Motor neuron (in vitro differentiated cells): ENCODE measurements at regions not wholly inside any gene's neighbourhood (a gene's known extent, or its start where the extent isn't known, plus 50 kb on each side); places are given as distances from the start of the nearest gene placed in this dataset.

ENCODE experiments used
- ATAC-seq, 8 experiments: fragments of 200-7000 bp; cut with Tn5 transposase; replicated peaks in 6 of 8; 2 replicates each; pipeline ENCODE4 v1.8.0; 2021; ENCODE audit warnings: mild to moderate bottlenecking in 8 of 8, moderate library complexity in 8 of 8
- H3K27ac ChIP-seq, 2 donors: fragments of 250-450 bp; sonication (Bioruptor Pico); 2 replicates each; pipeline ENCODE4 v1.9.0; 2021; ENCODE audit warnings: antibody characterized with exemption in 2 of 2, mild to moderate bottlenecking in 2 of 2, moderate library complexity in 1 of 2
- H3K4me1 ChIP-seq, 2 donors: fragments of 250-450 bp; sonication (Bioruptor Pico); replicated peaks in 1 of 2; 2 replicates each; pipeline ENCODE4 v1.6.1; 2021; ENCODE audit warnings: antibody characterized with exemption in 2 of 2, mild to moderate bottlenecking in 2 of 2, moderate library complexity in 1 of 2
- H3K4me3 ChIP-seq, 5 donors: fragments of 250-450 bp; sonication (Bioruptor Pico); 2 replicates each; pipeline ENCODE4 v1.9.0; 2021; ENCODE audit warnings: antibody characterized with exemption in 5 of 5, mild to moderate bottlenecking in 5 of 5, moderate library complexity in 4 of 5
- WGBS, 10 experiments: fragments of 450-650 bp; shearing (Covaris generic); methylation state at CpG; one replicate each; pipeline ENCODE4 v1.0.0; 2022; 5-methylcytosine and 5-hydroxymethylcytosine counted together
- in situ Hi-C, 9 experiments: fragments of 400-800 bp; cut with MboI; loops; one replicate each; pipeline ENCODE4 v1.15.0; 2021; ENCODE audit warnings: low sequenced_read_pairs in 9 of 9, low pct_unique_long_range_greater_than_20kb in 2 of 9; ENCODE audit not compliant: unreplicated experiment in 9 of 9

DNA sequence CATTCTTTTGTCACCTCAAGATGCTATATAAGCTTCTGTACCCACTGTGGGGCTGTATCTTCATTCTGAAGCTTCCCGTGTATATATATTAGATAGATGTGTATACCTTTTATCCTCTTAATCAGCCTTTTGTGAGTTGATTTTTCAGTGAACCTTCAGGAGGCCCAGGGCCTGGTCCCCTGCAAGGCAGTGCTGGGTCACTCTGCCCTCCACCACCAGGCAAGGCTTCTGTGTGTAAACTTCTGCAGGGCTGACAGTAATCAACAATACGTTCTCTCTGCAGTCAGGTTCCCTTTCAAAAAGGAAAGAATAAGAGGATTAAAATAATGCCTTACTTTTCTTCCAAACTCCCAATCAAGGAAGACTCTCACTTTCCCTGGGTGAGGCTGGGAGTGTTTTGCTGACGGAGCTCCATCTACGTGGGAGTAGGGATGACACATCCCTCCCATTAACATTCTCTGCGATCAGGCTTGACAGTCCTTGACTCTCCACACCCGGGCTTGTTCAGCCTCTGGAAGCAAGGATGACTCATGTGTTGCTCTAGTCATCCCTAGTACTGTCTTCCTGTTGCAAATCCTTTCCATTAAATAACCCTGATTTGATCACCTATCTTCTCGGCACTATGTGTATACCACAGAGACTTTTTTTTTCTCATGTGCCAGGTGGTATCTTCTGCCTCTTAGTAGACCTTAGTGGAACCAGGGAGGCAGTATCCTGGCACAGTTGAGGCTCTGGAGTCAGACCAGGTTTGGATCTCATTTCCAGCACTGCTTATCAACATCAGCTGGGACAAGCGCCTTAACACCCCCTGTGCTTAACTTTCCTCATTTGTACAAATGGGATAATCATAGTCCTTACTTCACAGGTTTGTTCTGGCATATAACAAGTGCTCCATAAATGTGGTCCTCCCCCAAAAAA, 70.3 kb upstream of the KCNK1 start:
- peak; percentile 78 to 100 (median 100) for ATAC-seq
- no peak overlapping the region for H3K4me3 ChIP-seq
- in situ Hi-C loops, result no loop called here
- peaks cover 3% of the 10 kb centered on the region in 2 donors for H3K4me1 ChIP-seq
- no peak overlapping the region for H3K27ac ChIP-seq
- WGBS, 10 experiments, result 0 to 100% (median 46%) methylated on average over 1 to 8 of the region's 8 CpGs; no CpG with 5 or more reads in 1 of the 10 experiments

DNA sequence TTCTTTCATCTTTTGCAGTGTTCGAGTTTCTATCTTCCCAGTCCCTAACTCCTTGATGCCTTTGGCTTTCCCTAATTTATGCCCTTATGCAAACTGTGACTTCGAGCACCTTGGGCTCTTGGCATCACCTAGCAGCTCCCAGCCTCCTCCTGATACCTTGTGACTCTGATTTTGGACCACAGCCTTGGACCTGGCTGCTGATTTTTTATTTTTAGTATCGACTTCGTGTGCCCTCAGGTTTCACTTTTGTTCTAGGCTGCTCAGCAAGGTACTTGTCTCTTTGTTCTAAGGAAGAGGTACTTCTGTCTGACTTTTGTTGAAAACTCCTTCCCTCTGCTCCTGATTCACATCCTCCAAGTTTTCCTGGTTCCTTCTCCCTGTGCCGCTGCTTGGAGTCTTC, 69.6 kb upstream of the KCNK1 start:
- Histone ChIP-seq H3K4me3 (no peak overlapping the region), H3K4me1 (peaks cover 3 to 6% of the 10 kb centered on the region in 2 donors), H3K27ac (no peak overlapping the region)
- ATAC-seq, result no peak
- in situ Hi-C loops, result no loop called here
- WGBS, 10 experiments, result 40 to 100% (median 82%) methylated on average over 1 to 5 of the region's 5 CpGs; no CpG with 5 or more reads in 1 of the 10 experiments

DNA sequence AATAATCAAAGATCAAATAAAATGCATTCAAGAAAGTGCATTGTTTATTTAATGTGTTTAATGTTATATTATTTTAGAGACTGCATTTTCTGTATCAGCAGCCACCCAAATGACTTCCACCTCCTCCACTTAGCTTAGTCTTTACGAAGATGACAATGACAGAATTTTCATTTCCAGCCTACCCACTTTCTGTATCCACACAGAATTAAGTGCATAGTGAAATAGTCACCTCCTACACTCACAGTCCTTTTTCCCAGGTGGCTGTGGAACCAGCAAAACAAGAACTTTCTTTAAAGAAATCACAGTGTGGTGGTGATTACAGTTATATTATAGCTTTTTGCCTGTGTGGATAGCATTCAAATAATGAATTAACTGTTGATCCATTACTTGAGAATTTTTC, 66.2 kb upstream of the KCNK1 start:
- Histone ChIP-seq H3K4me1 (peaks cover 3 to 6% of the 10 kb centered on the region in 2 donors), H3K27ac (no peak overlapping the region)
- WGBS, 10 experiments, result 0 to 100% (median 60%) methylated on average over 1 of the region's 1 CpG; no CpG with 5 or more reads in 1 of the 10 experiments

DNA sequence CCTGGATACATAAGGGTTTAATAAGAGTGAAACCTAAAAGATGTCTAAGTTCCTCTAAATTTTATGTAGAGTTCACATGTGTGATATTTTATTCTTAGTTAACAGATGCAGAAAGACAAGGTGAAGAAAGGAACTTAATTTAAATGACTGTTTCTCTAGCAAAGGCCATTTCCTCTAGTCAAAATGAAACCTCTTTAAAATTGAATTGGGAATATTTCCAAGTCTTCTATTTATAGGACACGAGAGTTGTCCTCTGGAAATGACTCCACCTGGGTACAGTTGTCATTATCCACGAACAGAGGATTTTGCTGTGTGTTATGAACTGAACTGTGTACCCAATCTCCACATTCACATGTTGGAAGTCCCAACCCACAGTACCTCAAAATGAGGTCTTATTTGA, 64.5 kb upstream of the KCNK1 start:
- no peak overlapping the region for H3K4me3 ChIP-seq
- 0 to 66% (median 35%) methylated on average over 1 to 2 of the region's 2 CpGs; no CpG with 5 or more reads in 3 of the 10 experiments for WGBS, 10 experiments
- no peak for ATAC-seq
- H3K27ac ChIP-seq, result no peak overlapping the region
- H3K4me1 ChIP-seq, result peaks cover 3% of the 10 kb centered on the region in 2 donors
- in situ Hi-C loops, result no loop called here

More for the DNA sequence above, 66.2 kb upstream of the KCNK1 start:
- no peak for ATAC-seq
- in situ Hi-C loops, result no loop called here
- no peak overlapping the region for H3K4me3 ChIP-seq

DNA sequence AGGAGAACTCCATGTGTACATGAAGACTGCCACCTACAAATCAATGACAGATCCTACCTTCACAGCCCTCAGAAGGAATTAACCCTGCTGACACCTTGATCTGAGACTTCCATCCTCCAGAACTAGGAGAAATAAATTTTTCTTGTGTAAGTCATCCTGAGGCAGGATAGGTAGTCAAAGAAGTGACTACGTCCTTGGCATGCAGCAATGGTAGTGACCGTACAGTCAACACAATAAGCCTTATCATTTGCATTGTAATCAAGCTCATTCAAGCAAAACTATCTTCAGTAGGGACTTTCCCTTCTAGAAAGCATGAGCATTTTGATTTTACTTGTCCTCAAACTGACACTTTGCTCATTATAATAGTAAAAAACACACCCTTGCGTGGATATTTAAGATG, 64.0 kb upstream of the KCNK1 start:
- WGBS, 10 experiments, result 51 to 100% (median 85%) methylated on average over 1 to 3 of the region's 3 CpGs; no CpG with 5 or more reads in 1 of the 10 experiments
- Histone ChIP-seq H3K27ac (no peak overlapping the region), H3K4me1 (peaks cover 3% of the 10 kb centered on the region in 2 donors), H3K4me3 (no peak overlapping the region)
- in situ Hi-C loops, result no loop called here
- no peak for ATAC-seq

DNA sequence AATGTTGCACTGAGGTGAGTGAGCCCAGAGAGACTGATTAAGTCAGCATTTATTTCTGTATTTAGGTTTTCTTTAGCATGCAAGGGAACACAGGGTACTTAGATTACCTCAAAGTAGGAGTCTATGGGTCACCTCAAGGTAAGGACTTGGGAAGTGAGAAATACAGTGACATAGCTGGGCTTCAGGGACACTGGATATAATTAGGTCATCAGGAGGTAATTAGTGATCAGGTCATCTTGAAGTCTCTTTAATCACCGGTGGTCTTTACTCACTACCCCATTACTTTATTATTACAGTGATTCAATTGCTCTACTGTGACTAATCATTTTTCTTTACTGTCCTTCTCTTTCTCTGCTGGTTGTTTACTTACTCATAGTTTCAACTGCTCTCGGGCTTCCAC, 59.9 kb upstream of the KCNK1 start:
- Histone ChIP-seq H3K4me3 (no peak overlapping the region), H3K27ac (no peak overlapping the region), H3K4me1 (peaks cover 0 to under 1% of the 10 kb centered on the region in 2 donors)
- WGBS, 10 experiments, result 0 to 75% (median 67%) methylated on average over 1 to 2 of the region's 2 CpGs; no CpG with 5 or more reads in 1 of the 10 experiments
- in situ Hi-C loops, result no loop called here
- ATAC-seq, result peak in 2 of 8 experiments; percentile 16 to 83

DNA sequence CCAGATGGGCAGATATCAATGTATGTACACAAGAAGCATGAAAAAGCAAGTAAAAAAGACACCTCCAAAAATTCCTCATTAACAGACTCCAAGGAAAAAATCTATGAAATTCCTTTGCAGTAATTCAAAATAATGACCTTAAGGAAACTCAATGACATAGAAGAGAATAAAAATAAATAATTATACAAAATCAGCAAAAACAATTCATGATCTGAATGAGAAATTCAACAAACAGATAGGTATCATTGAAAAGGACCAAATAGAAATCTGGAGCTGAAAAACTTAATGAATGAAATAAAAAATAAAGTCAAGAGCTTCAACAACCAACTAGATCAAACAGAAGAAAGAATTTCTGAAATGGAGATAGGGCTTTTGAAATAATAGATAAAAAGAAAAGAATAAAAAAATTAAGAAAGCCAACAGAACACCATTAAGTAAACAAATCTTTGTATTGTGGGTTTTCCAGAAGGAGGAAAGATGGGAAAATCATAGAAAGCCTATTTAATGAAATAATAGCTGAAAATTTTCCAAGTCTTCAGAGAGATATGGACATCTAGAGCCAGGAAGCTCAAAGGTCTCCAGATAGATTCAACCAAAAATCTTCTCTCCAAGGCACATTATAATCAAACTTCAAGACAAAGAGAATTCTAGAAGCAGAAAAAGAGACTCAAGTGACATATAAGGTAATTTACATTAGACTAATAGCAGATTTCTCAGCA, 52.0 kb upstream of the KCNK1 start:
- H3K27ac ChIP-seq, result no peak overlapping the region
- in situ Hi-C loops, result no loop called here
- no peak overlapping the region for H3K4me3 ChIP-seq
- no peak for ATAC-seq
- H3K4me1 ChIP-seq, result no peaks in the 10 kb centered on the region
